NB4 (cell line): ENCODE measurements at regions not wholly inside any gene's neighbourhood (a gene's known extent, or its start where the extent isn't known, plus 50 kb on each side); places are given as distances from the start of the nearest gene placed in this dataset.

Experiments used
- CTCF ChIP-seq: IDR thresholded peaks from one replicate; pipeline ENCODE4 v1.5.1; 2012; ENCODE audit warnings: low read depth, low read length
- POLR2A ChIP-seq: IDR thresholded peaks from 2 replicates; pipeline ENCODE4 v1.6.1; 2011; ENCODE audit warnings: mild to moderate bottlenecking; ENCODE audit not compliant: insufficient read length; ENCODE audit errors: extremely low read depth

DNA sequence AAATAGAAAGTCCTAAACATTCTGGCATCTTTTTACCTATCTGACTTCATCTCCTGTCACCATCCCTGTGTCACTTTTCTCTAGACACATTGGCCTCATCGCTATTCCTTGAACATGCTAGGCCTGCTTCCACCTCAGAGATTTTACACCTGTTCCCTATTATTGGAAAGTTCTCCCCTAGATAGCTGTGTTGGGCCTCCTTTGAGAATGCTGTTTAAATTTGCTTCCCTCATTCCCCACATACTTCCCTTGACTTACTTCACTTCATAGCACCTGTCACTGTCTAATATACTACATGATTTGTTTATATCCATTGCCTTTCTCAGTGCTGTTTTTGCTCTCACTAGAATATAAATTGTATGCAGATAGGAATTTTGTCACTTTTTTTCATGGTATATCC is 317.0 kb upstream of the GCFC2 start:
- TF ChIP-seq CTCF (no peak), POLR2A (no peak)
